ENCODE measurements at regions not wholly inside any gene's neighbourhood (a gene's known extent, or its start where the extent isn't known, plus 50 kb on each side); places are given as distances from the start of the nearest gene placed in this dataset.

GRCh38 chr1:239438891-239439290, 52.5 kb downstream of the CHRM3 start:
- H3K27me3 ChIP-seq (ENCODE audit: control insufficient read depth, extremely low read depth, insufficient read depth, low read length): no peaks in the 10 kb centered on the region
- no peak overlapping the region for H3K4me3 ChIP-seq (ENCODE audit: control insufficient read depth in 2 of 3, extremely low read depth in 1 of 3, insufficient read depth in 2 of 3, low read depth in 1 of 3, low read length in 3 of 3)
- dilution Hi-C loops (cut with MboI; ENCODE audit: extremely low pct_ligation_motif_present, low sequenced_read_pairs): no loop called here
- DNase-seq (ENCODE audit: low read depth, low spot score) (no peak), FAIRE-seq (no peak)
- H3K4me1 ChIP-seq (ENCODE audit: control insufficient read depth, extremely low read depth, insufficient read depth, low read length): no peaks in the 10 kb centered on the region
- no peaks in the 10 kb centered on the region for H3K36me3 ChIP-seq (ENCODE audit: control insufficient read depth in 2 of 2, extremely low read depth in 1 of 2, insufficient read depth in 2 of 2, low read length in 2 of 2)
- no peak overlapping the region for H2AFZ ChIP-seq (ENCODE audit: control insufficient read depth, low read length)
- H3K27ac ChIP-seq (ENCODE audit: control insufficient read depth, insufficient read depth, low read length): no peak overlapping the region
- H3K4me2 ChIP-seq (ENCODE audit: control insufficient read depth, extremely low read depth, insufficient read depth, low read depth, low read length): no peak overlapping the region
- TF ChIP-seq EZH2 (IDR thresholded peaks at IDR 0.05; ENCODE audit: low read length): no peak
- TF ChIP-seq, protein P1, sequence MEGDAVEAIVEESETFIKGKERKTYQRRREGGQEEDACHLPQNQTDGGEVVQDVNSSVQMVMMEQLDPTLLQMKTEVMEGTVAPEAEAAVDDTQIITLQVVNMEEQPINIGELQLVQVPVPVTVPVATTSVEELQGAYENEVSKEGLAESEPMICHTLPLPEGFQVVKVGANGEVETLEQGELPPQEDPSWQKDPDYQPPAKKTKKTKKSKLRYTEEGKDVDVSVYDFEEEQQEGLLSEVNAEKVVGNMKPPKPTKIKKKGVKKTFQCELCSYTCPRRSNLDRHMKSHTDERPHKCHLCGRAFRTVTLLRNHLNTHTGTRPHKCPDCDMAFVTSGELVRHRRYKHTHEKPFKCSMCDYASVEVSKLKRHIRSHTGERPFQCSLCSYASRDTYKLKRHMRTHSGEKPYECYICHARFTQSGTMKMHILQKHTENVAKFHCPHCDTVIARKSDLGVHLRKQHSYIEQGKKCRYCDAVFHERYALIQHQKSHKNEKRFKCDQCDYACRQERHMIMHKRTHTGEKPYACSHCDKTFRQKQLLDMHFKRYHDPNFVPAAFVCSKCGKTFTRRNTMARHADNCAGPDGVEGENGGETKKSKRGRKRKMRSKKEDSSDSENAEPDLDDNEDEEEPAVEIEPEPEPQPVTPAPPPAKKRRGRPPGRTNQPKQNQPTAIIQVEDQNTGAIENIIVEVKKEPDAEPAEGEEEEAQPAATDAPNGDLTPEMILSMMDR (optimal IDR thresholded peaks at IDR 0.05 in 1 of 3, IDR thresholded peaks at IDR 0.05 in 1 of 3, conservative IDR thresholded peaks at IDR 0.05 in 1 of 3; ENCODE audit: extremely low read depth in 1 of 3, insufficient read depth in 2 of 3, low read length in 3 of 3): no peak
- H3K9me3 ChIP-seq (ENCODE audit: control insufficient read depth, low read depth, low read length): peaks cover 2% of the 10 kb centered on the region
- no peaks in the 10 kb centered on the region for H3K9me1 ChIP-seq (ENCODE audit: control insufficient read depth, extremely low read depth, insufficient read depth, low read length)
- no peaks in the 10 kb centered on the region for H4K20me1 ChIP-seq (ENCODE audit: control insufficient read depth, extremely low read depth, insufficient read depth, low read length)
- H3K79me2 ChIP-seq (ENCODE audit: control insufficient read depth, insufficient read depth, low read length): no peaks in the 10 kb centered on the region
- H3K9ac ChIP-seq (ENCODE audit: control insufficient read depth, extremely low read depth, insufficient read depth, low read length): no peak overlapping the region

- no peak for TF ChIP-seq EZH2 (IDR thresholded peaks at IDR 0.05; ENCODE audit: low read length)
- TF ChIP-seq, protein P1 (optimal IDR thresholded peaks at IDR 0.05 in 1 of 3, IDR thresholded peaks at IDR 0.05 in 1 of 3, conservative IDR thresholded peaks at IDR 0.05 in 1 of 3; ENCODE audit: extremely low read depth in 1 of 3, insufficient read depth in 2 of 3, low read length in 3 of 3): no peak
- FAIRE-seq (no peak), DNase-seq (ENCODE audit: low read depth, low spot score) (no peak)
- Histone ChIP-seq H3K27me3 (ENCODE audit: control insufficient read depth, extremely low read depth, insufficient read depth, low read length) (no peaks in the 10 kb centered on the region), H3K4me3 (ENCODE audit: control insufficient read depth in 2 of 3, extremely low read depth in 1 of 3, insufficient read depth in 2 of 3, low read depth in 1 of 3, low read length in 3 of 3) (no peak overlapping the region), H3K9me3 (ENCODE audit: control insufficient read depth, low read depth, low read length) (no peaks in the 10 kb centered on the region), H3K9me1 (ENCODE audit: control insufficient read depth, extremely low read depth, insufficient read depth, low read length) (no peaks in the 10 kb centered on the region), H3K4me1 (ENCODE audit: control insufficient read depth, extremely low read depth, insufficient read depth, low read length) (no peaks in the 10 kb centered on the region), H3K79me2 (ENCODE audit: control insufficient read depth, insufficient read depth, low read length) (no peaks in the 10 kb centered on the region), H3K4me2 (ENCODE audit: control insufficient read depth, extremely low read depth, insufficient read depth, low read depth, low read length) (no peak overlapping the region), H3K27ac (ENCODE audit: control insufficient read depth, insufficient read depth, low read length) (no peak overlapping the region), H3K9ac (ENCODE audit: control insufficient read depth, extremely low read depth, insufficient read depth, low read length) (no peak overlapping the region), H4K20me1 (ENCODE audit: control insufficient read depth, extremely low read depth, insufficient read depth, low read length) (no peaks in the 10 kb centered on the region), H3K36me3 (ENCODE audit: control insufficient read depth in 2 of 2, extremely low read depth in 1 of 2, insufficient read depth in 2 of 2, low read length in 2 of 2) (no peaks in the 10 kb centered on the region), H2AFZ (ENCODE audit: control insufficient read depth, low read length) (no peak overlapping the region)
- dilution Hi-C loops (cut with MboI; ENCODE audit: extremely low pct_ligation_motif_present, low sequenced_read_pairs): no loop called here
Observed at GRCh38 chr1:239443361-239443760, 57.0 kb downstream of the CHRM3 start.

Data from keratinocyte (primary cell).